NCI-H345 treated with DMSO at 0.1 percent for 48 hours (cell line): ENCODE measurements at regions not wholly inside any gene's neighbourhood (a gene's known extent, or its start where the extent isn't known, plus 50 kb on each side); places are given as distances from the start of the nearest gene placed in this dataset.

ENCODE experiments used
- DNase-seq: peaks from one replicate; lab custom pipeline; 2025; ENCODE audit not compliant: unreplicated experiment; lab: John Stamatoyannopoulos, UW

- no peak for DNase-seq
Observed at GRCh38 chr1:38579056-38579455, 280.5 kb downstream of the RRAGC start.

GRCh38 chr1:38578271-38578951, 281.2 kb downstream of the RRAGC start:
- DNase-seq, result peak; percentile 20

DNA sequence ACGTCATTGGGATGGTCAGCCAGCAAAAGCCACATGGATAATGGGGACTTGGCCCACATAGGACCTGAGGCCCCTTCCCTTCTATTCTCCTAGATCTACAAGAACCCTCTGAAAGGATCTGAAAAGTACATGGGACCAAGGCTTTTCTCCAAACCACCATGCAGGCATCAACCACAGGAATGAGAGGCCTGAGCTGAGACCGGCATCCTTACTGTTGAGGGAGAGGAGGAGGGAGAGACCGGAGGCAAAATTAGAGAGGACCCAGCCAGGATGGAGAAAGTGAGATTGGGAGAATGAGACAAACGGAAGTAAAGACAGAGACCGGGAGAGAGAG, 281.7 kb downstream of the RRAGC start:
- no peak for DNase-seq

DNA sequence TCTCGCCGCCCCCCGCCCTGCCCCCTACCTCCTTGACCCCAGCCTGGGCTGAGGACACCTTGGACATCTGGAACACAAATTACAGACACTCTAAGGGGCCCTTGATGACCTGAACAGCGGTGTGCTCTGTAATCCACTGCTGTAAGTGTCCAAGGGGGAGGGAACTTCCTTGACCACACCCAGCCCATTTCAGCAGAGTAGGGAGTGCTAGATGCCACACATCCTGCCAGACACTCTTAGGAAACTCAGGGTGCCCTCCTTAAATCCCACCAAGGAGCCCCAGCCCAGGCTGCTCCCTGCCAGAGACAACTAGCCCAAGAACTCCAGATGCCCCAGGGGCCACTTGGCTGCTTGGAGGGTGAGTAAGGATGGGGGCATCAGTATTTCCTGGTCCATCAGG, 282.2 kb downstream of the RRAGC start:
- DNase-seq, result no peak

DNA sequence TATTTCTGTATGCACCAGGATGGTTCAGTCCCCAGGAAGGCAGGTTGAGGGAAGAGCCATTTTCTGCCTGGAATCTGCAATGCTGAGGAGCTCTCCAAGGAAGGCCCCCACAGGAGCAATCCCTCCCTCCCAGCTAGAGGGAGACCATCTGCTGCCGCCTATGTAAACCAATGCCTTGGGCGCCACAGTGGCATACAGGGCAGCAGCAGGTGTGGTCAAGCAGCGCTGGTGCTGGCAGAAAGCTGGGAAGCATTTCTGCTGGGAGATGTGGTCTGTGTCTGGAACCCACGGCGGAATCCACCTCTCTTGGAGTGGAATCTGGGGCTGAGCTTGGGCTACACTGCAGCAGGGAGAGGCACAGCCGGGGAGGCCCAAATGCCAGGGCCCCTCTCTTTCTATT, 283.3 kb downstream of the RRAGC start:
- no peak for DNase-seq

- no peak for DNase-seq
Observed at GRCh38 chr1:38571726-38572125, 287.8 kb downstream of the RRAGC start.

GRCh38 chr1:38570657-38570975, 289.0 kb downstream of the RRAGC start:
- DNase-seq, result no peak

DNA sequence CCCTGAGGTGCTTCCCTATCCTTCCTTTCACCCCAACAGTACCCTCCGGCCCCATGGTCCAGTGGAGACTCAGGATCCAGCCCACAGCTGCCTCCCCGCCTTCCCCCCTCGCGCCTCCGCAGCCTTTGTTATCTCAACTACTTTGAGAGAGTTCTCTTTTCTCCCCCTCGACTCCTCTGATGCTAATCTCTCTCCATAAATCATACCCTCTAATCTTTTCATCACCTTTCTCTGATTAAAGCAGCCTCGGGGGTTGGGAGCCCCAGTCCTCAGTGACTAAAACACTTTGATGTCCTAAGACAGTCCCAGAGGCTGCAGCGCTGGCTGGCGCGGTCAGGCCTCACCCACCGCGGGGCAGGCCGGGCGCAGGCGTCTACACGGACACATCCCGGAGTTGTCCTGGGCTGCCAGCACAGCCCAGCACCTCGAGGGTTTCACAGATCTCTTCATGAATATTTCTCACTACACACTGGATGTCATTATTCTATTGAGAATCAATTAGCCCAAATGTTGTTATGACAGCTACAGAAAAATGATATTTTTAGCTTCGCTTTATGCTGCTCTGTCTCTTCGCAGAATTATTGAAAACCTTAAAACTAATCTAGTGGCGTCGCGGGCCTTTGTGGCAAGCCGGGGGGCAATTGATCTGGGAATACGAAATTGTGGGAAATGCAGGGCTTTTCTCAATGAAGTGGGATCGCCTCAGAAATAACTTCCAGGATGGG, 289.5 kb downstream of the RRAGC start:
- DNase-seq, result no peak

DNA sequence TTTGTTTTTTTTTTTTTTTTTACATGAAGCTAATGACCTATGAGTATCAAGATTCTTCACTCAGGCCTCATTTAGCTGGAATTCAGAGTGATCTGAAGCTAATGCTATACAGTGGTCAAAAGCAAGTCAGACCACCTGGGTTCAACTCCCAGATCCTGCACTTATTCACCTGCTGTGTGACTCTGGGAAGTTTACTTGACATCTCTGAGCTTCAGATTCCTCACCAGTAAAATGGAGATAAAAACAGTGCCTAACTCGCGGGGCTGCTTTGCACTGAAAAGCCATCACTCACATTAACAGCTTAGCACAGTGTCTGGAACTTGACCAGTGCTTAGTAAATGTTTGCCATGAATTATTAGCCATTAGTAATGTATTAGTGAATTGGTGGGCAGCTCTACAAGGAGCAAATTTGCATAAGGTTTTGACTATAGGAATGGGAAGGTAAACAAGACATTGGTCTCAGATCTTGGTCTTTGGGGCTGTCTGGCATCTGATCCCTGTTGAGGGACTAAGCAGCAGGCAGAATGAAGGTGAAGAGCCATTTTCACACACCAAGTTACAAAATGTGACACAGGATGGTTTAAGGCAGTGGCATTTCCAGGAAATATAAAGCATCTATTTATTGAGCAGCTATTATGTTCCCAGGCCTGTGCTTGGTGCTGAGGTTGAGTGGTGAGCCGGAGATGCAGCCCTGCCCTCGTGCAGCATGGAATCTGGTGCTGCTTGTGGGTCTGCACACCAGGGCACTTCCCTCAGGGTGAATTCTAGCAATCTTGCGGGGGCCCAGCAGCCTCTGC, 291.3 kb downstream of the RRAGC start:
- DNase-seq, result no peak

GRCh38 chr1:38567401-38567800, 292.2 kb downstream of the RRAGC start:
- no peak for DNase-seq

- no peak for DNase-seq
Observed at GRCh38 chr1:38565020-38565491, 294.5 kb downstream of the RRAGC start.

DNA sequence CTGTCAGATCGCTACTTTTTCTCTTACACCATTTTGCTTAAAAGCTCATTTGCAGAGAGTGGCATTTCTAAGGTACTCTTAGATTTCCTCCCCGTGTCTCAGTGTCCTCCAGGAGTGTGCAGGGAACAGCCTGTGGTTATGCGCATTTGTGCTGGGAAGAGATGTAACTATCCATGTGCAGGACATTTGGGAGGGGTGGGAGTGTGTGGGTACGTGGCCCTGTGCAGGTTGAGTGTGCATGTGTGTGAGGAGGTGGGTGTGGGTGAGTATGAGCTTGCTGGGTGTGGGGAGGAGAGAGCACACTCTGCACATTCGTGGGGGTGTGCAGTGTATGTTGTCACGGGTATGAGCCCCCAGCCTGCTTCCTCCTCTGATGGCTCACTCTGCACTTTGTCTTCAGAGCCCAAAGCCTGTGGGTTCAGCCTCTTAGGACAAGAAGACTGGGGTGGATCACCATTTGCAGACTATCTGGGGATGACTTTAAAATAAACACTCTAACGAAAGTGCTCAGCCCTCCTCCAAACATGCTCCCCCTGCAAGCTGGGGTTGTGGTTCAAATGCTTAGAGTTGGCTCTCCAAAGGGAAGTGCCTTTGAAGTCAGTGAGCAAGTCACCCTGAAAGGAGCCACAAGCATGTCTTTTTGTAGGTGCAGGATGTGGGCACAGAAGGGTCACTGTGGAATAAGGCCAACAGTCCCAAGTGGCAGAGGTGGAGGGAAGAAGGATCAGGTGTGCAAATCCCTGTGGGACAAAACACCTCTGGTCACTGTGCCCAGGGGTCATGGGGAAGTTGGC, 295.4 kb downstream of the RRAGC start:
- DNase-seq, result no peak

GRCh38 chr1:38561725-38562124, 297.8 kb downstream of the RRAGC start:
- no peak for DNase-seq

GRCh38 chr1:38561110-38561509, 298.5 kb downstream of the RRAGC start:
- no peak for DNase-seq

DNA sequence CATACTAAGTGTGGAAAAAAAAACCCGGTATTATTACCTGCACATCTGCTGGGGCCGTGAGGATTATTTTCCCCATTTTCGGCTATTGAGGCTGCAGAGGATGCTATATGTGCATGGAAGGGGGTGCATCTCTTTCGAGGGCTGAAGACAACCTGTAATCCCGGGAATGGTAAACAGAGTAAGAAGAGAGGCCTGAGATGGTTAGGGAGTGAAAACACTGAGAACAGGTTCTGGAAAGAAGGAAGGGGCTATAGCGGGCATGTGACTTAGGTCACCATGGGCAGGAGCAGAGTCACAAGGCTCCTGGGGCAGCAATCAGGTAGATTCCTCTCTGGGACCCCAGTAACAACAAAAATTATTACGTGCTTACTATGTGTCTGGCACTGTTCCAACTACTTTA, 299.1 kb downstream of the RRAGC start:
- no peak for DNase-seq

- no peak for DNase-seq
Observed at GRCh38 chr1:38559446-38560165, 300.0 kb downstream of the RRAGC start.

DNA sequence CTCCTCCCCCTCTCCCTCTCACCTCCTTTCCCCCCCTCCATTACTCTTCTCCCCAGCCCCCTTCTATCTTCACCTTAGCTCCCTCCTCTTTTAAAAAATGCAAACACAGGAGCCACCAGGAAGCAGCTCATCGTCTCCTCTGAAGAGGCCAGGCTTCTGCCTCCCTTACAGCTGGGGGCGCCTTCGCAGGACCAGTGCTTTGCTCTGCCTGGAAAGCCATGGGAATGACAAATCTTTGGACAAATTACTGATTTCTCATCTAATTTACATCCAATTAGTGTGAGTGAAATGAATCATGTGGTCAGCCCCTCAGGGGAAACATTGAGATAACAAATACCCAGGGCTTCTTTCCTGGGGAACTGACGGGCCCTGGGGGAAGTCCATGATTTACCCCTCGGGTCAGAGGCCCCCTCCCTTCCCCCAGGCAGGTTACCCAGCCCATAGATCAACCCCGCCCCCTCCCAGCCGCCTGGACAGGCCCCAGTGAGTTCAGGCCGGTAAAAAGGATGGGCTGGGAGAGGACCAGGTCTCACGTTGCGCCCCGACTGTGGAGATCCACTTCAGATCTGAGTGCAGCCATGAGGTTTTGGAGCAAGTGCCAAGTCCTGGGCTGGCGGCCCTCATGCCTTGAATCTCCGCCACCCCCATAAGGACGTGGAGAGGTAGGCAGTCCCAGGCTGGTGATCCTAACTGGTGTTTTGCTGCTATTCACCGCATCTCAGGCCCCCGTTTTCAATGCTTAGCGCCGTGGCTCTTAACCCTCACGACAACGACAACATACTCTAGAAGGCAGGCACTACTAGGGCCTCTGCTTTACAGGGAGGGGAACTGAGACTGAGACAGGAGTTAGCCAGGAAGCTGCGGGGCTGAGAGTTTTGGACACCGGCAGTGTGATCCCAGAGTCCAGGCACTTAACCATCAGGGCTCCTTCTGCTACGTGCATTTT, 300.8 kb downstream of the RRAGC start:
- DNase-seq, result no peak

DNA sequence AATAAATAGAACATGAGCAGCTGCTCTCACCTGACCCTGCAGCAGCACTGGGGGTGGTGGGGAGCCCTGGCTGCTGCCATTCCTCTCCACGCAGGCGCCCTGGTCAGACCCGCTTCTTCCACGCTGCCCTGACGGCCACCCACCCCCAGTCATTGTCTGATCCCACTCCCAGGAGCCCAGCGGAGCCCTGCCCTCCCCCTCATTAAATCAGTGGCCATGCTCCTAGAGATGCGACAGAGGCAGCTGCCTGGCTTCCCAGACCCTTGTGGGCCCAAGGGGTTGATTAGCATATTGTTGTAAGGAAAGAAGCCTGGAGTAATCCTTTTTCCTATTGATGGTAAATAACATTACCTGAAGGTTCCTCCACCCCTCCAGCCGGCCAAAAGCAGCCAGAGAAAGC, 301.5 kb downstream of the RRAGC start:
- no peak for DNase-seq

- no peak for DNase-seq
Observed at GRCh38 chr1:38555594-38555993, 304.0 kb downstream of the RRAGC start.

GRCh38 chr1:38555130-38555529, 304.4 kb downstream of the RRAGC start:
- DNase-seq, result no peak
